ENCODE measurements at regions not wholly inside any gene's neighbourhood (a gene's known extent, or its start where the extent isn't known, plus 50 kb on each side); places are given as distances from the start of the nearest gene placed in this dataset.

- H3K9me2 ChIP-seq (replicated peaks; ENCODE audit: low read length) = no peaks in the 10 kb centered on the region
- no peaks in the 10 kb centered on the region for H3K27me3 ChIP-seq (ENCODE audit: low read length)
- DNase-seq = no peak
- no peaks in the 10 kb centered on the region for H4K20me1 ChIP-seq (ENCODE audit: low read length)
- no peak overlapping the region for H3K9ac ChIP-seq (ENCODE audit: low read length)
- no peak for ATAC-seq
- no peaks in the 10 kb centered on the region for H3K9me3 ChIP-seq (ENCODE audit: low read length)
- no peak overlapping the region for H2AFZ ChIP-seq (ENCODE audit: low read length)
- no peak overlapping the region for H3K4me3 ChIP-seq (ENCODE audit: low read length)
- no peaks in the 10 kb centered on the region for H3K79me2 ChIP-seq (ENCODE audit: low read length)
- POLR2A ChIA-PET (ENCODE audit: unreplicated experiment) = no interaction called here
- no peak overlapping the region for H3K4me2 ChIP-seq (ENCODE audit: low read length)
- H3F3A ChIP-seq (ENCODE audit: low read length, unreplicated experiment) = no peaks in the 10 kb centered on the region
- CTCF ChIA-PET = no interaction called here
- TF ChIP-seq EZH2 (IDR thresholded peaks at IDR 0.05; ENCODE audit: low read length, unreplicated experiment) = no peak
- no peak for TF ChIP-seq EZH2phosphoT487 (IDR thresholded peaks at IDR 0.05; ENCODE audit: borderline replicate concordance, low read length)
- TF ChIP-seq CTCF (conservative IDR thresholded peaks at IDR 0.05; ENCODE audit: low read depth, low read length) = no peak
- BruUV-seq (replicated peaks) = no TSS peak
- H3K36me3 ChIP-seq (ENCODE audit: low read depth, low read length) = no peaks in the 10 kb centered on the region
- H3K4me1 ChIP-seq (ENCODE audit: insufficient read depth, low read length) = no peaks in the 10 kb centered on the region
- H3K27ac ChIP-seq (ENCODE audit: low read length) = no peak overlapping the region
- intact Hi-C loops (cut with micrococcal nuclease) = no loop called here
These were observed 59.9 kb upstream of the RNU6-1 start for GRCh38 chr15:67899596-67900283.

GRCh38 chr15:67900621-67901147 lies 60.8 kb upstream of the RNU6-1 start:
- DNase-seq = no peak

More at GRCh38 chr15:67900621-67901147, 60.8 kb upstream of the RNU6-1 start:
- no TSS peak for BruUV-seq (replicated peaks)
- TF ChIP-seq EZH2 (IDR thresholded peaks at IDR 0.05; ENCODE audit: low read length, unreplicated experiment) (no peak), CTCF (conservative IDR thresholded peaks at IDR 0.05; ENCODE audit: low read depth, low read length) (no peak), EZH2phosphoT487 (IDR thresholded peaks at IDR 0.05; ENCODE audit: borderline replicate concordance, low read length) (no peak)
- Histone ChIP-seq H3K27ac (ENCODE audit: low read length) (no peak overlapping the region), H3K27me3 (ENCODE audit: low read length) (no peaks in the 10 kb centered on the region), H3K4me2 (ENCODE audit: low read length) (no peak overlapping the region), H3K4me3 (ENCODE audit: low read length) (no peak overlapping the region), H3K9me2 (replicated peaks; ENCODE audit: low read length) (no peaks in the 10 kb centered on the region), H4K20me1 (ENCODE audit: low read length) (no peaks in the 10 kb centered on the region), H3K79me2 (ENCODE audit: low read length) (no peaks in the 10 kb centered on the region), H2AFZ (ENCODE audit: low read length) (no peak overlapping the region), H3K9me3 (ENCODE audit: low read length) (no peaks in the 10 kb centered on the region), H3F3A (ENCODE audit: low read length, unreplicated experiment) (no peaks in the 10 kb centered on the region), H3K36me3 (ENCODE audit: low read depth, low read length) (no peaks in the 10 kb centered on the region), H3K4me1 (ENCODE audit: insufficient read depth, low read length) (no peaks in the 10 kb centered on the region), H3K9ac (ENCODE audit: low read length) (no peak overlapping the region)
- CTCF ChIA-PET = no interaction called here
- intact Hi-C loops (cut with micrococcal nuclease) = no loop called here
- POLR2A ChIA-PET (ENCODE audit: unreplicated experiment) = no interaction called here
- no peak for ATAC-seq
